ES-I3 (cell line): ENCODE measurements at regions not wholly inside any gene's neighbourhood (a gene's known extent, or its start where the extent isn't known, plus 50 kb on each side); places are given as distances from the start of the nearest gene placed in this dataset.
"Not testable (repeated sequence)": the region's sequence is repeated elsewhere in the genome, so short reads cannot be mapped to it uniquely, and the experiment has no call there.

Experiments
- H3K36me3 ChIP-seq: 2 replicates; pipeline ENCODE4 v1.6.1; 2013; ENCODE audit warnings: mild to moderate bottlenecking, low read length, control low read depth, moderate library complexity; ENCODE audit not compliant: insufficient read depth
- H3K4me1 ChIP-seq: 2 replicates; pipeline ENCODE4 v1.6.1; 2013; ENCODE audit warnings: mild to moderate bottlenecking, control low read depth, low read length; ENCODE audit not compliant: insufficient read depth
- H3K9ac ChIP-seq: 2 replicates; pipeline ENCODE4 v1.6.1; 2013; ENCODE audit warnings: low read depth, mild to moderate bottlenecking, low read length, moderate library complexity
- H3K9me3 ChIP-seq: 2 replicates; pipeline ENCODE4 v1.6.1; 2013; ENCODE audit warnings: mild to moderate bottlenecking, low read length, moderate library complexity; ENCODE audit not compliant: control insufficient read depth, insufficient read depth

DNA sequence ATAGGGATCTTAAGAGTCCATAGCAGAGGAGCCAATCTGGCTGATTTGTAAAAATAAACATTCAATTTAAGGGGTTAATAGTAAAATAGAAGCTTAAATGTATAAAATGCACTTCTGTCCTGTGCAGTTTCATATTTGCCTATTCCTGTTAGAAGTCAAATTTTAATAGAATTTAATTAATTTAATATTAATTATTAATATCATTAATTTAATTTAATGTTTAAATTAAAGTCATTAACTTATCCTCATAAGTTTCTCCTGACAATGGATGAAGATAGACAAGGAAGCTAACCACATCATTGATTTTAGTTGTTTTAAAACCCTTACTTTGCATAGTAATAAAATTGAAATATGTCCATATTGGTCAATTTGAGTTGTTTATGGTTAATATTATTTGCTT is 1096.2 kb upstream of the EPHA6 start:
- H3K9me3 ChIP-seq: no peaks in the 10 kb centered on the region
- H3K36me3 ChIP-seq: no peaks in the 10 kb centered on the region
- H3K9ac ChIP-seq: no peak overlapping the region
- H3K4me1 ChIP-seq: peaks cover 8% of the 10 kb centered on the region; the same call in 1 of the 2 replicates

DNA sequence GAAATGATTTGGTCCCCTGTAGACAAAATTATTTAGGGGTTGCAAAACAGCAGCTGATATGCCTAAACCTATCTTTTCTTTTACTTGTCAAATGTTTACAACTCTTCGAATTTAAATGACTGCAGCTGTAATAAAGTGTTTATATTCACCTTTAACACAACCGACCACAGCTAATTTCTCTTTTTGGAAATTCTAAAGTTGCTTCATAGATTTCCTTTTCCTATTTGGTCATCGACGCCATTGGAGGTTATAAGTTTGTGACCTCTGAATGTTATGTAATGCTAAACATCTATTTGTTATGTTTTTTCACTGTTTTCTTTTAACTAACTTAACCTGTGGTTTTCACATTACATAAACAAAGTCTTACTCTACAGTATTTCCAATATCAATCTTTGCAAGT is 1094.9 kb upstream of the EPHA6 start:
- Histone ChIP-seq H3K9ac (no peak overlapping the region), H3K9me3 (no peaks in the 10 kb centered on the region), H3K36me3 (no peaks in the 10 kb centered on the region), H3K4me1 (peaks cover 8% of the 10 kb centered on the region; the same call in 1 of the 2 replicates)

DNA sequence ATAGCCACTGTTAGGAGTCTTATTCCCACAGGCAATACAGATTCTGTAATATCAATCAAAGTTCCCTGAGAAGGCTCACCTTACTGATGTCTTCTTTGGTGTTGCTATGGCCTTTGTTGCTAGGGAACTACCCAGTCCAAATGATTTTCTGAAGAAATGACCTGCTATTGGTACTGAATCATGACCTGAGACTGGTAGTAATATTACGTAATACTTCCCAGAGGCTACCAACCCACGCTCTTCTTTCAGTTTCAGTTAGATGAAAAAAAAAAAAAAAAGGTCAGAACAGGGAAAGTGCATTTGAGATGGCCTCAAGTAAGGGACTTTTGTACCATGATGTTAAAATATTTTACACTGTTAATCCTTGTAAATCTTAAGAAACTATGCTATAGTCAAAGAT is 1092.5 kb upstream of the EPHA6 start:
- no peaks in the 10 kb centered on the region for H3K9me3 ChIP-seq
- no peaks in the 10 kb centered on the region for H3K4me1 ChIP-seq
- no peaks in the 10 kb centered on the region for H3K36me3 ChIP-seq
- no peak overlapping the region for H3K9ac ChIP-seq

DNA sequence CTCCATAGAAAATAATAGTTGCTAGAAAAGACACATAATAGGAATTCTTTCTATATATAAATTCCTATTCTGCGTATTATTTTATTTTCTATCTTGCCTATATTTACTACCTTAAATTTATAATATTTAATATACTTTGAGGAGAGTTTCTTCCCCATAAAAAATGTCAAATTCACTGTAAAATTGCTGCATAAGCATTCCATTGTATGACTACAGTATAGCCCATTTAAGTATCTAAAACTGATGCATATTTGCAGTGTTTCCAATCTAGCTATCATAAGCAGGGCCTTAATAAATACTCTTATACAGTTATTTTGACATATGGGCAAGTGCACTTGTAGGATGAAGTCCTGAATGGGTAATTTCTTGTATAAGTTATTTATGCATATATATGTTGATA is 1088.6 kb upstream of the EPHA6 start:
- H3K36me3 ChIP-seq: no peaks in the 10 kb centered on the region
- H3K9me3 ChIP-seq: no peaks in the 10 kb centered on the region
- H3K4me1 ChIP-seq: no peaks in the 10 kb centered on the region
- H3K9ac ChIP-seq: no peak overlapping the region

DNA sequence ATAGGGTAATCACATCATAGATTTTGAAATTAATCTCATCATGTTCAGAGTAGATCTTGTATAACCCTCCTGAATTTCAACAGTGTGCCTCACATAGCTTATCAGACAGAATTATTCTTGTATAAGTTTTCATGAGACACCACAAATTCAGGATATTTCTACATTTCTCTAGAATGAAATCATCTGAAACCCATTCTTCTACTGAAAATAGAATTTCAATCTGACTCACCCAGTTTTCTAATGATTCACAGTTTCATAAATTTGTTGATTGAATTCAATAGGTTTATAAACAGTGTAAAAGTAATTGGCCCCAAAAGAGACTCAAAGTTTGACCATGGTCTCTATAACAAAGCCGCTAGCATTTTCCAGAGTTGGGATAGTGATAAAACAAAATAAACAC is 1082.6 kb upstream of the EPHA6 start:
- Histone ChIP-seq H3K9ac (no peak overlapping the region), H3K9me3 (no peaks in the 10 kb centered on the region), H3K36me3 (no peaks in the 10 kb centered on the region), H3K4me1 (no peaks in the 10 kb centered on the region)

DNA sequence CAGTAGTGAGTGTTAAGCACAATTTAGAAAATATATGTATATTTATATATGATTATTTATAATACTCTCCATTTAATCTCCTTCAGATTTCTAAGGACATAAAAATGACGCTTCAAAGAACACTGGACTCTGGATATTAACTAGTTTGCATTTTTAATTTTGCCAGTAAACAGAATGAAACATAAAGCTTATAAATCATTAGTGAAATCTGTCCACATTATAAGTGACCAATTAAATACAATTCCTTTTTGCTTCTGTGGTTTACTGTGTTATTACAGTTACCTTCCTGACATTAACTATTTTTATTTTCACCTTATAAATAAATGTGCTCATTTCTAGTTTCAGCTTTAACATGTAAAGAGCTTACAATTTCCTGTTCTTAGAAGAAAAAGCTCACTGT is 1081.1 kb upstream of the EPHA6 start:
- H3K4me1 ChIP-seq: no peaks in the 10 kb centered on the region
- no peaks in the 10 kb centered on the region for H3K36me3 ChIP-seq
- no peak overlapping the region for H3K9ac ChIP-seq
- no peaks in the 10 kb centered on the region for H3K9me3 ChIP-seq

DNA sequence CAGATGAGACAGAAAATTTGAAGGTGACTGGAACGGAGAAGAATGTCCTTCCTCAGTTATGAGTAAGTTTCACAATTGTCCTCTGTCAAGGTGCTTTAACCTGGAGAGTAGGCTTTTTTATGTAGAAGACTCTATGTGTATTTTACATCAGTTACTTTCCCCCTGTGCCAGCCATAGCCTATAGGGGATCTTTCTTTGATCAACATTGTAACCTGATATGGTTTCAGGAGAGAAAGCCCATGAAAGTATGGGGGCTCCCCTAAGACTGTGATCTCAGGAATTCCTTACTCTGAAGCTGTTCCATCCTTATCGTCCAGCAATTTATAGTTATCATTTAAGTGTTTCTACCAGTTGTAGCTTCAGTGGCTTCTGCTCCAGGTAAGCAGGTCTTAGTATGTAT is 1076.3 kb upstream of the EPHA6 start:
- Histone ChIP-seq H3K36me3 (no peaks in the 10 kb centered on the region), H3K4me1 (no peaks in the 10 kb centered on the region), H3K9ac (no peak overlapping the region), H3K9me3 (no peaks in the 10 kb centered on the region)

DNA sequence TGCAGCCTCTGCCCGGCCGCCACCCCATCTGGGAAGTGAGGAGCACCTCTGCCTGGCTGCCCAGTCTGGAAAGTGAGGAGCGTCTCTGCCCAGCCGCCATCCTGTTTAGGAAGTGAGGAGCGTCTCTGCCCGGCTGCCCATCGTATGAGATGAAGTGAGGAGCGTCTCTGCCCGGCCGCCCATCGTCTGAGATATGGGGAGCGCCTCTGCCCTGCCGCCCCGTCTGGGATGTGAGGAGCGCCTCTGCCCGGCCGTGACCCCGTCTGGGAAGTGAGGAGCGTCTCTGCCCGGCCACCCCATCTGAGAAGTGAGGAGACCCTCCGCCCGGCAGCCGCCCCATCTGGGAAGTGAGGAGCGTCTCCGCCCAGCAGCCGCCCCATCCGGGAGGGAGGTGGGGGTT is 1069.5 kb upstream of the EPHA6 start:
- H3K4me1 ChIP-seq, H3K9me3 ChIP-seq, H3K36me3 ChIP-seq, H3K9ac ChIP-seq: not testable (repeated sequence)

DNA sequence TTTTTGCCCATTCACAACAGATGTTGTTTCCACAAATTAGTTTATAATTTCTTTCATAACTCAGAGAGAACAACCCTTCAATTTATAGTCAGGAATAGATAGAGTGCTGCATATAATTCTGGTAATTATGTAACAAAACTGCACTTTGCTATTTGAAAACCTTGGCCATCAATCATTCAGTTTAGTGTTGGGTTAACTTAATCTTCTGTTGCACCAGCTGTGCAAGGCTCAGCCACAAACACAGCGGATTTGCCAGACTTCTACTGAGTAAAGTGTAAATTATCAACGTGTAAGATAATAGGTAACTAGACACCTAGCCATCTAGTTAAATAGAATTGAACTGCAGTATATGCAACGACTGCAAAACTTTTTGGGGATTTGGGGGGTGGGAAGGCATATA is 1064.3 kb upstream of the EPHA6 start:
- no peaks in the 10 kb centered on the region for H3K36me3 ChIP-seq
- no peak overlapping the region for H3K9ac ChIP-seq
- H3K4me1 ChIP-seq: no peaks in the 10 kb centered on the region
- no peaks in the 10 kb centered on the region for H3K9me3 ChIP-seq

DNA sequence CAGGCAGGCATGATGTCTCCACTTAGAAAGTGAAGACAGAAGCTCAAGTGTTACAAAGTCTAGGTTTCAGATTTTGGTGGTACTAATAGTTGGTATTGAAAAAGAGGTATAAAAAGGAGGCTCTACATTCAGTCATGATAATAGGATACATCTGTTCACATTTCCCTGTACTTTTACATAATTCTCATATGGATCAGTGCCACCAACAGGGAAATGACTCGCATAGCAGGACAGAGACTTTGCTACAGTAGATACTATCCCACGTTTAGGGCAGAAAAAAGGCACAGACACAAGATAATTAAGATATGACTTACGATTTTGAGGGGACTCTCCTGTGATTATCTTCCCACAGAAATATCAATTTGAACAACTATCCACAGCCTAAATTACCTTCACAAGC is 1062.9 kb upstream of the EPHA6 start:
- no peaks in the 10 kb centered on the region for H3K4me1 ChIP-seq
- H3K36me3 ChIP-seq: no peaks in the 10 kb centered on the region
- H3K9ac ChIP-seq: no peak overlapping the region
- H3K9me3 ChIP-seq: no peaks in the 10 kb centered on the region

DNA sequence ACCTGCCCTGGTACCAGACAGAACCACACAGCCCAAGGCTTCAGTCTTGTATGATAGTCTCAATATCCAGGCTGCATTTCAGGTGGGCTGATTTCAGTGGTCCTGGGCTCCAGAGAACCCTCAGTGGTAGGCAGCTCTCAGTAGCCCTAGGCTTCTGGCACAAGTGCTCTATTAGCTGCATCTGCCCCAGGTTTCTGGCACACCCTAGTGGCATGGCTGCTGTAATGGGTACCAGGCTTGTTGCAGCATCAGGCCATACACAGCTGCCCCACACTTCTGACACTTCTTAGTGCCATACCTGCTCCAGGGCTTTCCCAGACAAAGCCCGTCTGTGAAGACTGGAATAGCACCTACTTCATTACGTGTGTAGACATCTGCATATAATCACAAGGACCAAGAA is 1062.2 kb upstream of the EPHA6 start:
- Histone ChIP-seq H3K36me3 (no peaks in the 10 kb centered on the region), H3K9ac (no peak overlapping the region), H3K9me3 (no peaks in the 10 kb centered on the region), H3K4me1 (no peaks in the 10 kb centered on the region)

DNA sequence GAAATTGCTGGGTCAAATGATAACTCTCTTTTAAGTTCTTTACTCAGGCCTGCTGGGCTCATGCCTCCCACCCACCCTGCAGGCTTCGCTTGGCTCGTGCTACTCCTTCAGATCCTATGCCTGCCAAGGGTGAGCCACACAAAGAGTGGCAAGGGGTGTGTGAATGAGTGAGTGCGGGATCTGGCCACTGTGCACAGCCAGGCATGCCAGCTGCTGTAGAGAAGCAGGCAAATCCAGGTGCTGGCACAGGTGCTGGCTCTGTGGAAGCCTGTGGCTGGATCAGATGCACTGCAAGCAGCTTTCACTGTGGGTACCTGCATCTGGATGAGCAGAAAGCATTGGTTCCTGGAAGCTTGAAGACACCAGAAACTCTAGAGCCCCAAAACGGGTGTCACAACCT is 1055.7 kb upstream of the EPHA6 start:
- Histone ChIP-seq H3K36me3 (no peaks in the 10 kb centered on the region), H3K9ac (no peak overlapping the region), H3K9me3 (no peaks in the 10 kb centered on the region), H3K4me1 (no peaks in the 10 kb centered on the region)

DNA sequence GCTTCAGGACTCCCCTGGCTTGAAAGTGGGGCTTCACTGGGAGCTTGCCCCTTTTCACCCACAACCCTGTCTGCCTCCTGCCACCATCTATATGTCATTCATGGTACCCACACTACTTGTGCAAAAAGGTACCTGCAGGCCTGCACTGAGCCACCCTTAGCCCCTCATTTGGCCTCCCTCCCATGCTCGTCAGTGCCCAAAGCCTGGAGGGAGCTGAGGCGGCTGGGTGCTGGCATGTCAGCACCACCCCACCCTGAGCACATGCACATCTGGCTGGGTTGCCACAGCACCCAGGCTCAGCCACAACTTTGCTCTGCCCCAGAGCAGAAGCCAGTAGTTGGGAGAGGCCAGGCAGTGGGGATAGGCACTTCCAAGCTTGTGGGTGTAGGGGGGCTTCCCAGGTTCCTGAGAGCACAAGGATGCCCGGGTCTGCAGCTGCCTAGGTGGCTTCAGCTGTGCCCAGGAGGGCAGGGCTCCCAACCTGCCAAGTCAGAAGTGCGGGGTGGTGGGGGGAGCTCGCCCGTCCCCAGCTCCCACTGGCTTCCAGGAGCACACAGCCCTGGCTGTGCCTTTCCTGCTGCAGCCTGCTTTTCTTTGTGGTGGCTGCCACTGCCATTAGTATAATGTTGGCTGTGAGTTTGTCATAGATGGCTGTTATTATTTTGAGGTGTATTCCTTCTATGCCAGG is 1054.6 kb upstream of the EPHA6 start:
- H3K9ac ChIP-seq: no peak overlapping the region
- no peaks in the 10 kb centered on the region for H3K36me3 ChIP-seq
- H3K9me3 ChIP-seq: no peaks in the 10 kb centered on the region

DNA sequence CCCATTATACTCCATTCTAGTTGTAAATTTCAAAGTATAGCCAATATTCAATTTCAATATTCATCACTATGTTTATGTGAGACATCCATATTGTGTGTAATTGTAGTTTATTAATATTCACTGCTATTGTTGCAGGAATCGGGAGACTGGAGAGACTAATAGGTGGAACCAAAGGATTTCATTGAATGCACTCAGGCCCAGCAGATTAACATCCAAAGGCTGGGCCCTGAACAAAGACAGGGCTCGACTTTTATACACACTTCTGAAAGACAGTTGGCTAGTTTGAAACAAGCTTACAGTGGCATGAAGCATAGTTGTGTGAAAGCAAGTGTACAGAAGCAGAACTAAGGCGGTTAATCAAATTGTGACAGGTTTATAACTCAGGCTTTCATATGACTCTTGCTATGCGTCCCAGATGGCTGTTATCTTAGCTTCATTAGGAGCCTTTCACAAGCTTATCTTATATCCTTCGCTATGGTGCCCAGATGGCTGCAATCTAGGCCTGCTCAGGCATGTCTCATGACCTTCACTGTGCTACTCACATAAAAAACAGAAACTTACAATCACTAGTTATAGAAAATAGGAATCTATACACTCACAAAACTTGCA is 1038.8 kb upstream of the EPHA6 start:
- Histone ChIP-seq H3K9me3 (peaks cover 10% of the 10 kb centered on the region), H3K36me3 (no peaks in the 10 kb centered on the region), H3K9ac (no peak overlapping the region), H3K4me1 (no peaks in the 10 kb centered on the region)

More for the DNA sequence above, 1054.6 kb upstream of the EPHA6 start:
- no peaks in the 10 kb centered on the region for H3K4me1 ChIP-seq

DNA sequence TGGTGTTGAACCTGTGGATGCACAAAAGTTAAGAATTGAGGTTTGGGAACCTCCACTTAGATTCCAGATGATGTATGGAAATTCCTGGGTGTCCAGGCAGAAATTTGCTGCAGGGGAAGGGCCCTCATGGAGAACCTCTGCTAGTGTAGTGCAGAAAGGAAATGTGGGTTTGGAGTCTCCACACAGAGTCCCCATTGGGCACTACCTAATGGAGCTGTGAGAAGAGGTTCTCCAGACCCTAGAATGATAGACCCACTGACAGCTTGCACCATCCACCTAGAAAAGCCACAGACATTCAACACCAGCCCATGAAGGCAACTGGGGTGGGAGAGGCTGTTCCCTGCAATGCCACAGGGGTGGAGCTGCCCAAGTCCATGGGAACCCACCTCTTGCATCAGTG is 1032.8 kb upstream of the EPHA6 start:
- Histone ChIP-seq H3K36me3 (no peaks in the 10 kb centered on the region), H3K9me3 (no peaks in the 10 kb centered on the region; the same call in 1 of the 2 replicates), H3K9ac (no peak overlapping the region), H3K4me1 (no peaks in the 10 kb centered on the region)
